Muscle of leg (tissue), 3 donors: ENCODE measurements at regions not wholly inside any gene's neighbourhood (a gene's known extent, or its start where the extent isn't known, plus 50 kb on each side); places are given as distances from the start of the nearest gene placed in this dataset.
A peak's percentile ranks its signal among the peaks of the same experiment; 100 is the strongest.
"Not testable (repeated sequence)": the region's sequence is repeated elsewhere in the genome, so short reads cannot be mapped to it uniquely, and the experiment has no call there.

ENCODE experiments used
- DNase-seq: peaks from one replicate; pipeline ENCODE4 v3.0.0; 2013
- H3K27ac ChIP-seq: one replicate; pipeline ENCODE4 v1.5.1; 2013; ENCODE audit warnings: mild to moderate bottlenecking, low read length, control low read depth
- H3K27me3 ChIP-seq: one replicate; pipeline ENCODE4 v1.6.1; 2013; ENCODE audit warnings: low read length; ENCODE audit not compliant: control insufficient read depth, insufficient read depth
- H3K36me3 ChIP-seq: one replicate; pipeline ENCODE4 v1.6.1; 2013; ENCODE audit warnings: low read length; ENCODE audit not compliant: control insufficient read depth, insufficient read depth
- H3K4me1 ChIP-seq: one replicate; pipeline ENCODE4 v1.6.1; 2013; ENCODE audit warnings: low read length; ENCODE audit not compliant: control insufficient read depth, insufficient read depth
- H3K4me3 ChIP-seq: one replicate; pipeline ENCODE4 v1.5.1; 2013; ENCODE audit warnings: low read length, control low read depth
- H3K9me3 ChIP-seq: replicated peaks from 2 replicates; pipeline ENCODE4 v1.6.1; 2013; ENCODE audit warnings: low read depth, low read length; ENCODE audit not compliant: control insufficient read depth
- WGBS: methylation state at CpG from one replicate; pipeline ENCODE4 v1.1.5; 2013; ENCODE audit warnings: missing lambda C conversion rate; ENCODE audit not compliant: insufficient coverage; 5-methylcytosine and 5-hydroxymethylcytosine counted together

DNA sequence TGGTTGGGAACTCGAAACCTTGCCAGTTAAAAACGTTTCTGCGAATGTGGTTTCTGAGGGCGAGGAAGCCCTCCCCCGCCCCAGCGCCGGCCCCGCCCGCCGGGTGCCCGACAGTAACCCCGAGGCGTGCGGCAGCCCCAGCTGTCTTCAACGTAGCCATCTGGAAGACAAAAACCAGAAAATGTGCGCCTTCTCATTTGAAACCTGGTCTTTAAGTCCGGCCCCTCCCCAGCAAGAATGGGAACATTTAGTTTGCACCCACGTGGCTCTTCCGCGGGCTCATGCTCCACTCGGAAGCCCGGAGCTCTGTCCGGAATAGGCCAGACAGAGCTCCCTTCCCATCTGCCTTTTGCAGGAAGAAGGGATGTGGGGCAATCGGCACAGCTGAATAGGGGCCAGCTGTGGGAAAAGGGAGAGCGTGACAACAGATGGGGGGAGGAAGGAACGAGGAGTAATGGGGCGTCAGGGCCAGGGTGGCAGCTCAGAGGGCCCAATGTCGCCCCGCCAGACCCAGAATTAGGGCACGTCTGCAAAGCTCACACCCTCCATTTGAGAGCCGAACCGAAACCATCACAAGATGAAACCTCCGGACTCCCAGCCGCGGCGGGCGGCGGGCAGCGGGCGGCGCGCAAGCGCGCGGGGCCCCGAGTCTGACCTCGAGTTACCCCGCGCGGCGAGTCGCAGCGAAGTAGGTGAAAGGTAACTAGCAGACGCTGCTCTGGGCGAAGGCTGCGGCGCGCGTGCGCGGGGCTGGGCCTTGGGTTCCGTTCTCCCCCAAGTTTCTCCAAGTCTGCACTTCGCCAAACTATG, 63.4 kb upstream of the ABCA1 start:
- DNase-seq: peak; percentile 93
- H3K27ac ChIP-seq: peak overlapping the region; percentile 96
- peak overlapping the region; percentile 87 for H3K4me3 ChIP-seq
- no peaks in the 10 kb centered on the region for H3K9me3 ChIP-seq
- under 1% methylated on average over 54 of the region's 63 CpGs for WGBS
- H3K36me3 ChIP-seq: no peaks in the 10 kb centered on the region
- no peaks in the 10 kb centered on the region for H3K27me3 ChIP-seq
- peaks cover 28% of the 10 kb centered on the region for H3K4me1 ChIP-seq

DNA sequence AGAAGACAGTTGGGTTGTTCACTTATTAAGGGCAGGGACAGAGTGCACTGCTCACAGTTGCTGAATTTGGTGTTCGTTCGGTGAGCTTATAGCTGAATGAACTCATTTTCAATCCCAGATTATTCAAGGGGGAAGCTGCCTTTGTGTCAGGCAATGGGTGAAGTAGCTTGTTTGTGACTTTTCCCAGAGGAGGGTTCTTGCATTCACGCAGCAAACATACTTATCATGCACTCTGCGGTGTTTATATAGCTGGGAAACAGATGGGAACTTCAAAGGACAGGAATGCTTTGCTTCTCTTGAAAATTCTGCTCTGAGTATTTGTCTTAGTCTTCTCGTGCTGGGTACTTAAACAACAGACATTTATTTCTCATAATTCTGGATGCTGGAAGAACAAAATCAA, 64.7 kb upstream of the ABCA1 start:
- WGBS: 30% methylated on average over 2 of the region's 5 CpGs
- peak; percentile 29 for DNase-seq
- Histone ChIP-seq H3K4me1 (peaks cover 28% of the 10 kb centered on the region), H3K4me3 (no peak overlapping the region), H3K27ac (peak overlapping the region; percentile 22), H3K36me3 (no peaks in the 10 kb centered on the region), H3K27me3 (no peaks in the 10 kb centered on the region), H3K9me3 (no peaks in the 10 kb centered on the region)

DNA sequence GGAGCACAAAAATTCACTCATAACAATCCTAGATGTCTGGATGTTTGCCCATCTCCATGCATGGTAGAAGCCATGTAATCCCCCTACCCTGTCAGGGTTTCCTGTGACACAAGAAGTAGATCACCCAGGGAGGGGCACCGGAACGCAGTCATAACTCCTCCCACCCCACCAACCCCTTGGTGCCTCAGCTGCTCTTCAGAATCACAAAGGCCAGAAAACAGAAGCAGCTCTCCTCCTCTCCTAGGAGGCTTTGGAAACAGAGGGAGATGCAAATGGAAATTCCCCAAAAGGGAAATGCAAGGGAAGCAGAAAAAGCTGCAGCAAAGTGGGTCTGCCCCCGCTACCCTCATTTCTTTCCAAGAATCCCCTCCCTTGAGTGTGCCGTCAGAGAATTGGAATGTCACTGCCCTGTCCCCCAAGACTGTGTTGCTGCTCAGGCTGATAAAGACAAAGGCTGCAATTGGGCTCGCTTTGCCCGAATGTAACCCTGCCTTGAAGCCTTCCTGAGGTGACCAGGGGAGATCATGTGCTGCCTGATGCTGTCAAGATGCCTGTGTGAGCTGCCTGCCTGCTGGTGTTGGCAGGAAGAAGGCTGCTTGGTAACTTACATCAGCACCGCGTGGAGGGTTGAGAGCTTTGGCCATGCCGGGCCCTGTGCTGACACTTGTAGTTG, 65.5 kb upstream of the ABCA1 start:
- Histone ChIP-seq H3K36me3 (no peaks in the 10 kb centered on the region), H3K4me1 (peaks cover 28% of the 10 kb centered on the region)

DNA sequence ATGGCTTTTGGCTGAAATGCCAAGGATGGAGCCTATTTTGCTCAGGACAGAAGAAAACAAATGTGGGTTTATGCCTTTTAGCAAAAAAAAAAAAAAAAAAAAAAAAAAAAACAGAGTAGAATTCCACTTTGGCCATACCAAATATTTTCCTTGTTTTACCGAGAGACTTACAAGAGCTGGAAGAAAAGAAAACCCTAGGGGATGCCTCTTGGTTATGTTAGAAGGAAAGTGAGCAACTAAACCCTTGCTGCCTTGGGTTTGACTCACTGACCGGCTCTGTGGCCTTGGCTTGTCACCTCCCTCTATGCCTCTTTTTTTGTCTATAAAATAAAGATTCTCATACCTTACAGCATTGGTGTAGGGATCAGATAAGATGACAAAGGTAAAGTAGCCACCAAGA, 69.6 kb upstream of the ABCA1 start:
- WGBS: no CpG with 5 or more reads among the region's 2 CpGs
- no peak overlapping the region for H3K27ac ChIP-seq
- peaks cover 13% of the 10 kb centered on the region for H3K4me1 ChIP-seq
- H3K27me3 ChIP-seq: no peaks in the 10 kb centered on the region
- H3K9me3 ChIP-seq: no peaks in the 10 kb centered on the region
- DNase-seq: no peak
- no peaks in the 10 kb centered on the region for H3K36me3 ChIP-seq
- H3K4me3 ChIP-seq: no peak overlapping the region

More for the DNA sequence above, 65.5 kb upstream of the ABCA1 start:
- H3K9me3 ChIP-seq: no peaks in the 10 kb centered on the region
- no peak overlapping the region for H3K4me3 ChIP-seq
- WGBS: 39% methylated on average over 4 of the region's 9 CpGs
- H3K27me3 ChIP-seq: no peaks in the 10 kb centered on the region
- H3K27ac ChIP-seq: peak overlapping the region; percentile 55
- peak; percentile 68 for DNase-seq

DNA sequence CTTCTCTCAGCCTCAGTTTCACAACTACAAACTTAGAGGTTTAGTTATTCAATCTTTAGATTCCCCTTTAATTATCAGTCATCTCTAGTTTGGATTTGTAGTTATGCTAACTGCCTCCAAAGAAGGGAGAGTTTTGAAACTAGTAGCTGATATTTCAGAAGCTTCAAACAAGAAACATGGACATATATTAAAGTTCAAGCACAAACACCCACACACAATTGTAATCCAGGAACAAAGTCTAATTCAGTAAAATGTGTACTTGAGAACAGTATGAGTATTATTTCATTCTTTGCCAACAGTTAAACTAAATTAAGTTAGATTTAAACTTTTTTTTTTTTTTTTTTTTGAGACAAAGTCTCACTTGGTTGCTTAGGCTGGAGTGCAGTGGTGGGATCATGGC, 71.2 kb upstream of the ABCA1 start:
- Histone ChIP-seq H3K9me3 (no peaks in the 10 kb centered on the region), H3K36me3 (no peaks in the 10 kb centered on the region), H3K27me3 (no peaks in the 10 kb centered on the region), H3K4me1 (no peaks in the 10 kb centered on the region), H3K27ac (no peak overlapping the region), H3K4me3 (no peak overlapping the region)
- DNase-seq: no peak

DNA sequence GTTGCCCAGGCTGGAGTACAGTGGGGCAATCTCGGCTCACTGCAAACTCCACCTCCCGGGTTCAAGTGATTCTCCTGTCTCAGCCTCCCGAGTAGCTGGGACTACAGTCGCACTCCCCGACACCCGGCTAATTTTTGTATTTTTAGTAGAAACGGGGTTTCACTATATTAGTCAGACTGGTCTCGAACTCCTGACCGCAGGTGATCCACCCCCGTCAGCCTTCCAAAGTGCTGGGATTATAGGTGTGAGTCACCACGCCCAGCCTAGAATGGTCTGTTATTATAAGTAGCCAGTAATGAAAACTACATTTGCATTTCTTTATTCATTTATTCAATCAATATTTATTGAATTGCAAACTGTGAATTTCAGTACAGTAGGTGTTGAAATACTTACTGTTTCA, 72.6 kb upstream of the ABCA1 start:
- not testable (repeated sequence) for H3K27me3 ChIP-seq, H3K4me1 ChIP-seq, DNase-seq, H3K27ac ChIP-seq, H3K4me3 ChIP-seq, H3K36me3 ChIP-seq, H3K9me3 ChIP-seq
- WGBS: 98% methylated on average over 7 of the region's 11 CpGs

DNA sequence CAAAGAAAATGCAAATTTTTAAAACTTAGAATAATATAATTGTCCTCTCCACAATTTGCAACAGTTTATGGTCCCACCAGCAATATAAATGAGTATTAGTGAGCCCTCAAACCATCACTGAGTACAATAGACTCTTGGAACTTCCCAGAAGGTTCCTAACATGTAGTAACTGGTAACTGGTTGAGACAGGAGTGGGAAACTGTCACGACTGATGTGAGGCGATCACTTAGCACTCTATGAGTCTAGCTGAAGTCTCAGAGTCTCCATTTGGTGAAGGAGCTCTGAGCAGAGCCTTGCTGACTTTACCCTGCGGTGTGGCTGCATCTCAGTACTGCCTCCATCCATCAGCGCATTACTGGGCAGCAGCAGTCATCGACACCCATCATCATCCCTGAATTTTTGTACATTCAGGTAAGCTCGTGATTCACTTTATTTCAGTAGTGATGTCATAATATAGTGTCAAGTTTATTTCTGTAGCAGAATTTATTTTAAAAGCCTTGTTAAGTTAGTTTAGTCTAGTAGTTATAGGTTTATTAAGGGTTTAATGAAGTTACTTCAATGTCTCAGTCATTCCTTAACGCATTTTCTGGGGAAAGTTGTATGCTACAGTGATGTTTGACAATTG, 76.6 kb upstream of the ABCA1 start:
- Histone ChIP-seq H3K4me1 (no peaks in the 10 kb centered on the region), H3K27me3 (no peaks in the 10 kb centered on the region), H3K4me3 (no peak overlapping the region), H3K27ac (no peak overlapping the region), H3K36me3 (no peaks in the 10 kb centered on the region), H3K9me3 (no peaks in the 10 kb centered on the region)
- WGBS: 80% methylated on average over 3 of the region's 7 CpGs
- DNase-seq: no peak

DNA sequence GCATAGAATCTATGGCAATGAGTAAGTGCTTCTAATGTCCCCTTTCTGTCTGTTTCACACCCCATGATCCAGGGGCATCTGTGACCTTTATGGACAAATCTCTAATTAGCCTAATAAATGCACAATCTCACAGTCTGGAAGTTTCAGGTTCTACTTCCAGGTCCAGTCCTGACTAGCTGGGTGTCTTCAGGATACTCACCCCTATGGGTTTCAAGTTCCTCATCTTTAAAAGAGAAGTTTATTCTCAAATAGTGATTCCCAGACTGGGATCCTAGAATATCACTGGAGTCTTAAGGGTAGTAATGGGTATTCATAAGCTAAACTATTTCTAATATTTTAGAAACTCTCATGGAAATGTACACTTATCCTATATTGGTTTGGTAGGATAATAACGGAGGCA, 77.2 kb upstream of the ABCA1 start:
- no peak for DNase-seq
- Histone ChIP-seq H3K27me3 (no peaks in the 10 kb centered on the region), H3K36me3 (no peaks in the 10 kb centered on the region), H3K27ac (no peak overlapping the region), H3K9me3 (no peaks in the 10 kb centered on the region), H3K4me3 (no peak overlapping the region), H3K4me1 (no peaks in the 10 kb centered on the region)
- WGBS: no CpG with 5 or more reads among the region's 1 CpG

DNA sequence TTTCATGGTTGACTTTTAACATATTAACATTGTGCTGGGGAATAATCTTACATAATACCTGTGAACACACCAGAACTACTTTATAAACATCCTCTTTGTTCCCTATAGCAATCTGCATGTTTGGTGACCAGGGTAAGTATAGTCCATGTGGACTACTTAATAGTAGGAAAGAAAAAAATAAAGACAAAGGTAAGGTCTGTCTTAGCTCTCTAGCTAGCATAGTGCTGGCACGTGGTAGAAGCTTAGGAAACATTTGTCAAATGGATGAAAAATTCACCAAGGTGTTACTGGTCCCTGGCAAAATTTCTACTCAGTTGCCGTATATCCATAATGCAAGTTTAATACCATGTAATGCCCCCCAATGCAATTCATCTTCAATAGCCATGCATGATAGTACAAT, 78.6 kb upstream of the ABCA1 start:
- H3K4me1 ChIP-seq: no peaks in the 10 kb centered on the region
- H3K4me3 ChIP-seq: no peak overlapping the region
- WGBS: no CpG with 5 or more reads among the region's 2 CpGs
- H3K27me3 ChIP-seq: no peaks in the 10 kb centered on the region
- H3K36me3 ChIP-seq: no peaks in the 10 kb centered on the region
- no peaks in the 10 kb centered on the region for H3K9me3 ChIP-seq
- DNase-seq: no peak
- no peak overlapping the region for H3K27ac ChIP-seq

DNA sequence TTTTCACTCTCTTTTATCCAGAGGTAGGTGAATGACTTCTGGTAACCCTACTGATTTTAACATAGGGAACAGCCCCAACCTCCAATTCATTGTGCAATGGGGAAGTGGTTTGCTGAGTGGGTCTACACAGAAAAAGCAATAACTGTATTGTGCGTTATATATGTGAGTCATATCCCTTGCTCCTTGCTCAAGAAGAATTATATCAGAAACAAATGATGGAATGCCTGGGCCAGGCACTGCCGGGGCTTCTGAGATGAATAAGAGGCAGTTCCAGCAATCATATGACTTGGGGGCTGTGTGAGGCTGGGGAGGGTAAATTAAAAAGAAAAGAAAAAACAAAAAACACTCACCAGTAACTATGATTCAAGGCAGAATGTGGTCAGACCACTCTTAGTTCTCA, 79.2 kb upstream of the ABCA1 start:
- Histone ChIP-seq H3K36me3 (no peaks in the 10 kb centered on the region), H3K9me3 (no peaks in the 10 kb centered on the region), H3K27ac (no peak overlapping the region), H3K27me3 (no peaks in the 10 kb centered on the region), H3K4me3 (no peak overlapping the region), H3K4me1 (no peaks in the 10 kb centered on the region)
- WGBS: no CpG with 5 or more reads among the region's 2 CpGs
- DNase-seq: peak; percentile 43
